ENCODE measurements at regions not wholly inside any gene's neighbourhood (a gene's known extent, or its start where the extent isn't known, plus 50 kb on each side); places are given as distances from the start of the nearest gene placed in this dataset.
"Not testable (repeated sequence)": the region's sequence is repeated elsewhere in the genome, so short reads cannot be mapped to it uniquely, and the experiment has no call there.

DNA sequence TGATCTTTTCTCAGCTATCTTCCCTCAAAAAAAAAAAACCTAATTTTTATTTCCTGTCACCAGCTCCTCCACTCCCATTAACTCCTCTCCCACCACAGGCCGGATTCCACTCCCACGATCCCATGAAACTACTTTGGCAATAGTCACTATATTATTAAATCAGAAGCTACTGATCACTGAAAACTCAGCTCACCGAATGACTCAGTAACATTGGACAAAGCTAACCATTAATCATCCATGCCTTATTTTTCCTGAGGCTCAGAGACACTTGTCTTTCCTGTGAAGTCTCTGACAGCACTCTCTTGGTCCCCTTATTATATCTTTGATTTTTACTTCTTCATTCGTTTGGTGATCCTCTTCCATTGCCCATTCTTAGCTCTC, 260.2 kb downstream of the CGGBP1 start:
- in situ Hi-C loops (cut with HindIII; ENCODE audit: low sequenced_read_pairs), result no loop called here

DNA sequence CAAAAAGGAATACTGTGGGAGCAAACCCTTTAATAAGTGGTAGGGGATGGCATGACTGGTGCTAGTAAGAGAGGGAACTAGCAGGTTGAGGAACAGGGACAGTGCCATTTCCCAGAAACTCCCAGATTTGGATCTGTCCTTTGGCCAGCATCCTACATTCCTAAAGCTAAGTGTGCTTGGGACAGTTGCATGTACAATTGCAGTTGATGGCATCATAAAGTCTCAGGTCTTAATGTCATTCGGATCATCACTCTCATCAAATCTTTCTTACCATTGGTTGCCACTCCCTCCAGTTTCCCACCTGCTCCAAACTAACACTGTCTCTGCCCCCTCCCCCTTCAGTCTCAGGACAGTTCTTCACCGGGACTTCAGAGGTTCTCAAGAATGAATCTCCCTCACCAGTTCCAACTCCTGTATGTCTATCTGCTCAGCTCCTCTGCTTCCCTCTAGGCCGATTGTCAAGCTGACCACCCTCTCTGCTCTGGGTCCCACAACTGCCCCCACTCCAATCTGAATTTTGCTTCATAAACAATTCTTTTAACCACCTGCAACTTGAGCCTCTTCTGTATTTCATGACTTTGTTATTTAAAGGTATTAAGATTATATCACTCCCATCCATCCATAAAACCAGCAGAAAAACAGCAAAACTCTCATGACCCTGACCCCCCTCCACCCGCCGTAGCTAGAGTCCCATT, 260.8 kb downstream of the CGGBP1 start:
- in situ Hi-C loops (cut with HindIII; ENCODE audit: low sequenced_read_pairs), result no loop called here
- DNase-seq (ENCODE audit: low spot score), result no peak

More for the DNA sequence above, 260.2 kb downstream of the CGGBP1 start:
- DNase-seq (ENCODE audit: low spot score), result no peak

DNA sequence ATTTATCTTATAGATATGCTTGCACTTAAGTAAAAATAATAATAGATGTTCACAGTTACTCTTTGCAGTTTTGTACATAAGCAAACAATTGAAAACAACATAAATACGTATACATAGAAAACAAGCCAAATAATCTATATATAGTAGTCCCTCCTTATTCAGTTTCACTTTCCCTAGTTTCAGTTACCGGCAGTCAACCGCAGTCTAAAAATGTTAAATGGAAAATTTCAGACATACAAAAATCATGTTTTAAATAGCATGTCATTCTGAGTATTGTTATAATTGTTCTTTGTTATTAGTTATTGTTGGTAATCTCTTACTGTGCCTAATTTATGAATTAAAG, 262.0 kb downstream of the CGGBP1 start:
- in situ Hi-C loops (cut with HindIII; ENCODE audit: low sequenced_read_pairs), result no loop called here
- no peak for DNase-seq (ENCODE audit: low spot score)

DNA sequence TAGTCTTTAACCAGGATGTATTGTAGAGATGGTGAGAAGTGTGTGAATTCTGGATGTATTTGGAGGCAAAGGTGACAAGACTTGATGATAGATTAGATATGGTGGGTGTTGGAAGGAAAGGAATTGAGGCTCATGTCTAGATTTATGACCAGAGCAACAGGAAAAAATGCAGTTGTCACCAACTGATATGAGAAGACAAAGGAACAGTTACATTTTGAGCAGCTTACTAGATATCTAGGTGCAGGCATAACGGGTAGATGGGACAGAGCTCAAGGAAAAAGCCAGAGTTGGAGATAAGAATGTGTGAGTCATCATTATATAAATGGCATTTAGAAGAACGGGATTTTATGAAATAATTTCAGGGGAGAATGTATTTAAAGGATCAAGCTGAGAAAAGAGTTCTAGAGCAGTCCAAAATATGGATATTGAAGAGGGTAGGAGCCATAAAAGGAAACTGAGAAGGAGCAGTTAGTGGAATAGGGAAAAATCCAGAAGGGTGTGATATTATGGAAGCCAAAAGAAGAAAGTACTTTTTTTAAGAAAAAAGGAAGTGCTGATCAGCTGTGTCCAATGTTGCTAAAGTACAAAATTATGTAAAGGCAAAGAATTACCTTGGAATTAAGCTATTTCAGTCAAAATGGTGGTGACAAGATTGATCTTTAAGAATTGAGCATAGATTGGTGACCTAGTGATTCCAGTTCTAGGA, 262.5 kb downstream of the CGGBP1 start:
- no peak for DNase-seq (ENCODE audit: low spot score)
- in situ Hi-C loops (cut with HindIII; ENCODE audit: low sequenced_read_pairs), result no loop called here

DNA sequence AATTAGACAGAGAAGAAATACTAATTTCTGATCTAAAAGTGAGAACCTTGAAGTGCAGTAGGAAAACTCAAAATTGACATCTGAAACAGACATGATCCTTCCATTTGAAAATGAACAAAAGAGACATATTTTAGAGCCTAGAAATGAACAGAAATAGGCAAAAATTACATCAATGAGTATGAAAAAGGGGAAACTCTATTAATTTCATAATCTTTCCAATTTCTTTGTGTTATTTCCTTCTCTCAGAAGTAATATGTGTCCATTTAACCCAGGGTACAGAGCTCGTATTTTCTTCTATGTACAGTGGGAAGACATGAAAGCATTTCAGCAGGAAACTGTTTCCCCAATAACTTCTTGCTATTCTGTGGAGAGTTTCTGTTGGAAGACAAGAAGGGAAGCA, 263.1 kb downstream of the CGGBP1 start:
- DNase-seq (ENCODE audit: low spot score), result no peak
- in situ Hi-C loops (cut with HindIII; ENCODE audit: low sequenced_read_pairs), result no loop called here

GRCh38 chr3:87793337-87793877, 265.4 kb downstream of the CGGBP1 start:
- in situ Hi-C loops (cut with HindIII; ENCODE audit: low sequenced_read_pairs), result no loop called here
- no peak for DNase-seq (ENCODE audit: low spot score)

DNA sequence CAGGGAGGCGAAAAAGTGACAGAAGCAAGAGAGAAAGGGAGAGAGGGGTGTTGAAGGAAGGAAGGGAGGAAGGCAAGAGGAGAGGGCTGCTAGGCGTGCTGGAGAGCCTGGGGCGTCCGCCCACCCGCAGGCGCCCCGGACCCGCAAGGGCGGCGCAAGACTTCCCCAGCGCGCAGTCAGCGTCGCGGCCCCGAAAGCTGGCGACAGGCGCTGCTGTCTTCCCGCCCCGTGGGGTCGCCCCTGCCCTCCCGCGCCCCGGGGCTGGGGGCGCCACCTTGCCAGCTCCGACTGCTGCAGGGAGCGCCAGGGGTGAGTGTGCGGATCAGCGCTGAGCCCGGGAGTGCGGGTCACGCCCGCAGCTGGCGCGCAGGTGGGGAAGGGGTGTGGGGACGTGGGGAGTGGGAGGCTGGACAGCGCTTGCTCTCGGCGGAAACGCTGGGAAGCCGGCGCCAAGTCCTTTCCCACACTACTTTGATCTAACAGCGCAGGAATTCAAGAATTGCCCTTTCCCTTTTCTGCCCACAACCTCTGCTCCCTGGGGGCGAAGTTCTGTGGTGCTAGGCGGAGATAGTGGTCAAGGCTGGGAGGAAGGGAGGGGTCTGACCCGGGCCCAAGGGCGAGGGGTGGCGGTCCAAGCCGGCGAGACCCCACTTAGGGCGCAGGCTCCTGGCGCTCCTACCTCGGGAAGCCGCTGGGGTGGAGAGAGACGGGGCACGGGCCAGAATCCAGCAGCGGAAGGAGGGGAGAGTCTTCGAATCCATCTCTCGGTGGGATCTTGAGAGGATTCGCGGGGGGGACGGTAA, 266.1 kb downstream of the CGGBP1 start, which contains the start of gene HTR1F:
HTR1F (plus strand) TSS at position 173 of the 803 bp plus-strand sequence.
- no peak for DNase-seq (ENCODE audit: low spot score)
- in situ Hi-C loops (cut with HindIII; ENCODE audit: low sequenced_read_pairs), result no loop called here

- in situ Hi-C loops (cut with HindIII; ENCODE audit: low sequenced_read_pairs), result no loop called here
- no peak for DNase-seq (ENCODE audit: low spot score)
Measured at GRCh38 chr3:87792198-87792533, 266.6 kb downstream of the CGGBP1 start.

DNA sequence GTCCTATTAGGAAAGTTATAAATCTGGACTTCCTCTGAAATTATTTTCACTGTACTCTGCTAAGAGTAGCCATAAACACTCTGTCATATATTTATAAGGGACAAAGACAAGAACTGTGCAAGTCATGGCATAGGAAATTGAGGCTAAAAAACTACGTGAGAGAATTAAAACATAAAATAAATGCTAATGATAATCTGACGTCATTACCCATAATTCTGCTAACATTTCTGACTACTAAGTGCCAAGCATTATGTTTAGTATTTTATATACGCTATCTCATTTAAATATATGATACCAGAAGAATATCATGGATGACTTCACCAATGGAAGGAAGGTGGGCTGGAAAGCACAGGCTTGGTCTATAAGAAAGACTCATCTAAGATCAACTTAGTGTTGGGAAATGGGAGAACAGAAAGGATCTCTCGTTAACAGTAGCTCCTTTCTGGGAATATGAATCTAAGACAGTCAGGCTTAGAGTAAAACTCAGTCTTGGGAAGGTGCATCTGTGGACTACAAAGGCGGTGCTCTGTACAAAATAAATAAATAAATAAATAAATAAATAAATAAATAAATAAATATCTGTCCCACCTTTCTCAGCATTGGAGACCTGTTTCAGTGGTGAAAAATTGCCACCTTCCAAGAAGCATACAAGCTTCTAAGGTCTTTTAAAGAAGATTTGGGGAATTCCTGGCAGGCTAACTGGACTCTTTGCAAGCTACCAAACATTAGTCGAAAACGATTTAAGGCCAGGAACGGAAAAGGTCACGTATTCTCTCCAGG, 267.4 kb downstream of the CGGBP1 start:
- no peak for DNase-seq (ENCODE audit: low spot score)
- in situ Hi-C loops (cut with HindIII; ENCODE audit: low sequenced_read_pairs), result no loop called here

- in situ Hi-C loops (cut with HindIII; ENCODE audit: low sequenced_read_pairs); DNase-seq (ENCODE audit: low spot score): not testable (repeated sequence)
Measured at GRCh38 chr3:87789049-87789448, 269.8 kb downstream of the CGGBP1 start.

GRCh38 chr3:87788516-87788915, 270.3 kb downstream of the CGGBP1 start:
- DNase-seq (ENCODE audit: low spot score), result no peak
- in situ Hi-C loops (cut with HindIII; ENCODE audit: low sequenced_read_pairs), result no loop called here

DNA sequence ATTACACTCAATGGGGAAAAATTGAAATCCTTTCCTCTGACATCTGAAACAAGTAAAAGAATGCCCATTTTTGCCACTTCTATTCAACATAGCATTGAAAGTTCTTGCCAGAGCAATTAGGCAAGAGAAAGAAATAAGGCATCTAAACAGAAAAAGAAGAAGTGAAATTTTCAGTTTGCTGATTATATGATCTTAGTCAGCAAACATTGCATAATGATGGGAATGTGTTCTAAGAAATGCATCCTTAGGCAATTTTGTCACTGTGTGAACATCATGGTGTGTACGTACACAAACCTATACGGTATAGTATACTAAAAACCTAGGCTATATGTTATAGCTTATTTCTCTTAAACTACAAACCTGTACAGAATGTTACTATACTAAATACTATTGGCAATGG, 278.0 kb downstream of the CGGBP1 start:
- DNase-seq (ENCODE audit: low spot score), result no peak
- in situ Hi-C loops (cut with HindIII; ENCODE audit: low sequenced_read_pairs), result no loop called here

GRCh38 chr3:87778876-87779275, 279.9 kb downstream of the CGGBP1 start:
- DNase-seq (ENCODE audit: low spot score), result no peak
- in situ Hi-C loops (cut with HindIII; ENCODE audit: low sequenced_read_pairs), result no loop called here

GRCh38 chr3:87771337-87772192, 287.2 kb downstream of the CGGBP1 start:
- in situ Hi-C loops (cut with HindIII; ENCODE audit: low sequenced_read_pairs), result no loop called here
- DNase-seq (ENCODE audit: low spot score), result peak; percentile 4

GRCh38 chr3:87766721-87767120, 292.1 kb downstream of the CGGBP1 start:
- in situ Hi-C loops (cut with HindIII; ENCODE audit: low sequenced_read_pairs), result no loop called here

GRCh38 chr3:87765256-87765655, 293.5 kb downstream of the CGGBP1 start:
- no peak for DNase-seq (ENCODE audit: low spot score)
- in situ Hi-C loops (cut with HindIII; ENCODE audit: low sequenced_read_pairs), result no loop called here

More at GRCh38 chr3:87766721-87767120, 292.1 kb downstream of the CGGBP1 start:
- no peak for DNase-seq (ENCODE audit: low spot score)

GRCh38 chr3:87761795-87762194, 297.0 kb downstream of the CGGBP1 start:
- DNase-seq (ENCODE audit: low spot score), result no peak
- in situ Hi-C loops (cut with HindIII; ENCODE audit: low sequenced_read_pairs), result no loop called here

DNA sequence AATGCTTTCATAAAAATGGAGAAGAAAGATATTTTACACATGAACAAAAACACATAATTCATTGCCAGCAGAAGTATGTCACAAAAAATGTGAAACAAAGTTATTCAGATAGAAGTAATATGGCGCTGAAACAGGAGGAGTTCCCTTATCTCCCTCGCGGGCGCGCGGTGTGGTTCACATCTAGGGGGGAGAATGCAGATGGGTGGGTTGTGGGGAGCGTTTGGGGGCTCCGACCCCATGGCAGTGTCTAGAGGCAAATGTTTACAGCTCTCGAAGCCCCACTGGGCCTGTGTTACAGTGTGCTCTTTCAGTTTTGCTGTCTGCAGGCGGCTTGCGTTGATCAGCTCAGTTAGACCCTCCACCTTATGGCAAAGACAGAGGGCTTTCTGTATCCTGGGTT, 297.5 kb downstream of the CGGBP1 start:
- in situ Hi-C loops (cut with HindIII; ENCODE audit: low sequenced_read_pairs), result no loop called here
- no peak for DNase-seq (ENCODE audit: low spot score)

All from G401 (cell line).